CD8-positive, alpha-beta memory T cell (primary cell): ENCODE measurements at regions not wholly inside any gene's neighbourhood (a gene's known extent, or its start where the extent isn't known, plus 50 kb on each side); places are given as distances from the start of the nearest gene placed in this dataset.

Experiments used
- CTCF ChIA-PET: fragments of 350-600 bp; sonication (Branson Sonifier 250); formaldehyde crosslinking; loops from one replicate; lab custom pipeline; 2021; ENCODE audit warnings: antibody characterized with exemption; lab: Charles Lee
- POLR2A ChIA-PET: fragments of 350-600 bp; sonication (Branson Sonifier 250); formaldehyde crosslinking; loops from one replicate; lab custom pipeline; 2021; ENCODE audit warnings: antibody characterized with exemption; lab: Charles Lee
- DNase-seq, 5 donors: peaks; one replicate each; pipeline versions ENCODE4 v3.0.0 to v3.0.0-alpha.2; 2020 to 2022; ENCODE audit warnings: mixed read lengths in 1 of 5
- H3K27ac ChIP-seq: one replicate; pipeline ENCODE4 v1.7.0; 2013; ENCODE audit warnings: low read depth, mild to moderate bottlenecking, low read length, moderate library complexity
- H3K27me3 ChIP-seq: 2 replicates; pipeline ENCODE4 v1.7.0; 2013; ENCODE audit warnings: low read length, mild to moderate bottlenecking; ENCODE audit not compliant: insufficient read depth, poor library complexity, severe bottlenecking
- H3K36me3 ChIP-seq: 2 replicates; pipeline ENCODE4 v1.7.0; 2013; ENCODE audit warnings: mild to moderate bottlenecking, low read length, moderate library complexity; ENCODE audit not compliant: insufficient read depth
- H3K4me1 ChIP-seq: 2 replicates; pipeline ENCODE4 v1.7.0; 2013; ENCODE audit warnings: mild to moderate bottlenecking, low read length, moderate library complexity; ENCODE audit not compliant: insufficient read depth
- H3K4me3 ChIP-seq: 2 replicates; pipeline ENCODE4 v1.7.0; 2013; ENCODE audit warnings: mild to moderate bottlenecking, low read length
- H3K9me3 ChIP-seq: 2 replicates; pipeline ENCODE4 v1.7.0; 2013; ENCODE audit warnings: mild to moderate bottlenecking, low read length
- H3K27ac Mint-ChIP-seq, 8 donors: one replicate each; pipeline ENCODE4 v1.8.0; 2020 to 2021; ENCODE audit warnings: mixed read lengths in 8 of 8, mild to moderate bottlenecking in 6 of 8, inconsistent platforms in 3 of 8, moderate library complexity in 3 of 8
- H3K27me3 Mint-ChIP-seq, 2 donors: one replicate each; pipeline ENCODE4 v1.8.0; 2020 to 2021; ENCODE audit warnings: mixed read lengths in 2 of 2, mild to moderate bottlenecking in 1 of 2, moderate library complexity in 1 of 2
- H3K36me3 Mint-ChIP-seq, 3 donors: one replicate each; pipeline ENCODE4 v1.8.0; 2020 to 2021; ENCODE audit warnings: mixed read lengths in 3 of 3, inconsistent platforms in 1 of 3, mild to moderate bottlenecking in 1 of 3
- H3K4me1 Mint-ChIP-seq, 3 donors: one replicate each; pipeline ENCODE4 v1.8.0; 2020 to 2021; ENCODE audit warnings: mixed read lengths in 3 of 3, inconsistent platforms in 1 of 3, mild to moderate bottlenecking in 1 of 3
- H3K4me3 Mint-ChIP-seq, 7 donors: one replicate each; pipeline ENCODE4 v1.8.0; 2020 to 2021; ENCODE audit warnings: mixed read lengths in 7 of 7, mild to moderate bottlenecking in 6 of 7, moderate library complexity in 4 of 7, inconsistent platforms in 2 of 7
- H3K9me3 Mint-ChIP-seq, 5 donors: one replicate each; pipeline ENCODE4 v1.8.0; 2020 to 2022; ENCODE audit warnings: mixed read lengths in 5 of 5, mild to moderate bottlenecking in 3 of 5, moderate library complexity in 2 of 5, inconsistent platforms in 1 of 5

DNA sequence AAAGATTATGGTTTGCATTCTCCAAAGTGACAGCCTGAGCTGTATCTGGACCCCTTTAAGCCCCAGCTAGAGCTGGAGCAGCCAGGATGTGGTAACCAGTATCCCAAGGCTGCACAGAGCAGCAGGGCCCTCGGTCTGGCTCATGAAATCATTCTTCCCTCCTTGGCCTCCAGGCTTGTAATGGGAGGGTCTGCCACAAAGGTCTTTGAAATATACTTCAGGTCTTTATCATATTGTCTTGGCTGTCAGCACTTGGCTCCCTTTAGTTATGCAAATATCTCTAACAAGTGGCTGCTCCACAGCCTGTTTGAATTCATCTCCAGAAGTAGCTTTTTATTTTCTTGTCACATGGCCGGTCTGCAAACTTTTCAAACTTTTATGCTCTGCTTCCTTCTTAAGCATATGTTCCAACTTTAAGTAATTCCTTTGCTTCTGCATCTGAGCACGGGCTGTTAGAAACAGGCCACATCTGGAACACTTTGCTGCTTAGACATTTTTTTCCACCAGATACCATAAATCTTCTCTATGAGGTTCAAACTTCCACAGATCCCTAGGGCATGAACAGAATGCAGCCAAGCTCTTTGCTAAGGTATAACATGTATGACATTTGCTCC lies 663.4 kb upstream of the MIS18BP1 start:
- Histone ChIP-seq H3K4me3 (no peak overlapping the region), H3K36me3 (no peaks in the 10 kb centered on the region), H3K27me3 (no peaks in the 10 kb centered on the region), H3K27ac (no peak overlapping the region), H3K9me3 (no peaks in the 10 kb centered on the region), H3K4me1 (no peaks in the 10 kb centered on the region)
- Mint-ChIP-seq H3K27me3 (no peaks in the 10 kb centered on the region), H3K4me3 (no peak overlapping the region), H3K27ac (no peak overlapping the region), H3K36me3 (no peaks in the 10 kb centered on the region), H3K4me1 (no peaks in the 10 kb centered on the region), H3K9me3 (peaks cover 9 to 17% (median 13%) of the 10 kb centered on the region in 5 donors)
- CTCF ChIA-PET: no interaction called here
- no peak for DNase-seq
- POLR2A ChIA-PET: no interaction called here

GRCh38 chr14:45907782-45908181 lies 654.8 kb upstream of the MIS18BP1 start:
- H3K9me3 Mint-ChIP-seq: peaks cover 0 to 22% (median 4%) of the 10 kb centered on the region in 5 donors
- Histone ChIP-seq H3K4me1 (no peaks in the 10 kb centered on the region), H3K36me3 (no peaks in the 10 kb centered on the region), H3K27me3 (no peaks in the 10 kb centered on the region), H3K9me3 (no peaks in the 10 kb centered on the region), H3K4me3 (no peak overlapping the region), H3K27ac (no peak overlapping the region)
- no peak overlapping the region for H3K4me3 Mint-ChIP-seq
- ChIA-PET CTCF (no interaction called here), POLR2A (no interaction called here)
- no peaks in the 10 kb centered on the region for H3K27me3 Mint-ChIP-seq
- no peaks in the 10 kb centered on the region for H3K4me1 Mint-ChIP-seq
- DNase-seq: no peak
- no peaks in the 10 kb centered on the region for H3K36me3 Mint-ChIP-seq
- H3K27ac Mint-ChIP-seq: no peak overlapping the region

DNA sequence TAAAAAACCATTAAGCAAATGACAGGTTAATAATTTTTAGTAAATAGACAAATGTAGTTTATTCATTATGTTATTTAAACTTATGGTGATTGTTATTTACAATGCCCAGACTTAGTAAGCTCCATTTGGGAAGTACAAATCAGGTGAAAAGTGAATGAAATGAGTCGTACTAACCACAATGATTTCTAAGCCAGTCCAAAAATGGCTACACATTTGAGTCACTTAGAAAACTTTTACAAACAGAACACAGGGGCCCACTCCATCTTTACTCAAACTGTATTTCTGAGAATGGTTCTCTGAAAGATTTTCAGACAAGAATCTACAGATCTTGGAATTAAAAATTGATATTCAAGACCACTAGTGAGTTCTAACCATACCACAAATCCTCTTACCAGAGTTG lies 653.3 kb upstream of the MIS18BP1 start:
- Mint-ChIP-seq H3K4me1 (no peaks in the 10 kb centered on the region), H3K36me3 (no peaks in the 10 kb centered on the region), H3K9me3 (peaks cover 0 to 22% (median 6%) of the 10 kb centered on the region in 5 donors), H3K4me3 (no peak overlapping the region), H3K27me3 (no peaks in the 10 kb centered on the region), H3K27ac (no peak overlapping the region)
- Histone ChIP-seq H3K9me3 (no peaks in the 10 kb centered on the region), H3K27me3 (no peaks in the 10 kb centered on the region), H3K36me3 (no peaks in the 10 kb centered on the region), H3K4me1 (no peaks in the 10 kb centered on the region), H3K4me3 (no peak overlapping the region), H3K27ac (no peak overlapping the region)
- no peak for DNase-seq
- ChIA-PET CTCF (no interaction called here), POLR2A (no interaction called here)

GRCh38 chr14:45905672-45906071 lies 652.7 kb upstream of the MIS18BP1 start:
- DNase-seq: no peak
- no peaks in the 10 kb centered on the region for H3K4me1 Mint-ChIP-seq
- H3K27ac ChIP-seq: no peak overlapping the region
- no peak overlapping the region for H3K27ac Mint-ChIP-seq
- no peaks in the 10 kb centered on the region for H3K27me3 Mint-ChIP-seq
- H3K9me3 Mint-ChIP-seq: peaks cover 0 to 19% (median 6%) of the 10 kb centered on the region in 5 donors
- no peak overlapping the region for H3K4me3 Mint-ChIP-seq
- H3K4me3 ChIP-seq: no peak overlapping the region
- ChIA-PET CTCF (no interaction called here), POLR2A (no interaction called here)
- H3K4me1 ChIP-seq: no peaks in the 10 kb centered on the region
- H3K27me3 ChIP-seq: no peaks in the 10 kb centered on the region
- H3K36me3 Mint-ChIP-seq: no peaks in the 10 kb centered on the region
- no peaks in the 10 kb centered on the region for H3K36me3 ChIP-seq
- no peaks in the 10 kb centered on the region for H3K9me3 ChIP-seq

GRCh38 chr14:45904314-45904713 lies 651.3 kb upstream of the MIS18BP1 start:
- no peaks in the 10 kb centered on the region for H3K27me3 Mint-ChIP-seq
- no peak overlapping the region for H3K4me3 Mint-ChIP-seq
- ChIA-PET CTCF (no interaction called here), POLR2A (no interaction called here)
- Histone ChIP-seq H3K27me3 (no peaks in the 10 kb centered on the region), H3K4me3 (no peak overlapping the region), H3K36me3 (no peaks in the 10 kb centered on the region), H3K27ac (no peak overlapping the region), H3K9me3 (no peaks in the 10 kb centered on the region), H3K4me1 (no peaks in the 10 kb centered on the region)
- no peak overlapping the region for H3K27ac Mint-ChIP-seq
- H3K9me3 Mint-ChIP-seq: peaks cover 0 to 17% (median 6%) of the 10 kb centered on the region in 5 donors
- no peaks in the 10 kb centered on the region for H3K36me3 Mint-ChIP-seq
- H3K4me1 Mint-ChIP-seq: no peaks in the 10 kb centered on the region
- DNase-seq: no peak

DNA sequence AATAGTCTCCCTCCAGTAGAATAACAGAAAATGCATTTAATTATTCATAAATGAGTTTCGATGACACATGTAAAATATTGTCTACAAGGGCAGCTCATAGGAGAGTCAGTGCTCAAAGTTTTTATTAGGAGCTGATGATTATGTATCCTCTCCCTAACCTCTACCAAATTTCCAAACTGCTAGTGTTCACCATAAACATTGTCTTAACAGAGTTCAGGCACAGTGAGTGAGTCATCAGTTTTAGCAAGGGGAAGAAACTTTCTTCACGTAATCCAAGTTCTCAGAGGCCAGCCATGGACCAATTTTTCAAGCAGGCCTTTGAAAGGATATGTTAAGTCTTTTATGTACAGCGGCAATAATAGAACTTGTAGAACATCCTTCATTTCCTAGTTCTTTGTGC lies 649.2 kb upstream of the MIS18BP1 start:
- Mint-ChIP-seq H3K27me3 (no peaks in the 10 kb centered on the region), H3K9me3 (peaks cover 0 to 26% (median 3%) of the 10 kb centered on the region in 5 donors), H3K36me3 (no peaks in the 10 kb centered on the region), H3K27ac (no peak overlapping the region), H3K4me1 (no peaks in the 10 kb centered on the region), H3K4me3 (no peak overlapping the region)
- ChIA-PET CTCF (no interaction called here), POLR2A (no interaction called here)
- H3K4me3 ChIP-seq: no peak overlapping the region
- DNase-seq: no peak
- H3K4me1 ChIP-seq: no peaks in the 10 kb centered on the region
- no peaks in the 10 kb centered on the region for H3K27me3 ChIP-seq
- H3K9me3 ChIP-seq: no peaks in the 10 kb centered on the region
- H3K36me3 ChIP-seq: no peaks in the 10 kb centered on the region
- H3K27ac ChIP-seq: no peak overlapping the region

GRCh38 chr14:45897439-45897838 lies 644.4 kb upstream of the MIS18BP1 start:
- no peaks in the 10 kb centered on the region for H3K4me1 Mint-ChIP-seq
- H3K9me3 ChIP-seq: no peaks in the 10 kb centered on the region
- H3K4me3 ChIP-seq: no peak overlapping the region
- H3K36me3 Mint-ChIP-seq: no peaks in the 10 kb centered on the region
- H3K9me3 Mint-ChIP-seq: peaks cover 0 to 26% (median 4%) of the 10 kb centered on the region in 5 donors
- no peaks in the 10 kb centered on the region for H3K36me3 ChIP-seq
- CTCF ChIA-PET: no interaction called here
- no peak for DNase-seq
- H3K27ac Mint-ChIP-seq: no peak overlapping the region
- no peaks in the 10 kb centered on the region for H3K27me3 Mint-ChIP-seq
- no peak overlapping the region for H3K4me3 Mint-ChIP-seq
- POLR2A ChIA-PET: no interaction called here
- no peaks in the 10 kb centered on the region for H3K4me1 ChIP-seq
- no peak overlapping the region for H3K27ac ChIP-seq
- H3K27me3 ChIP-seq: no peaks in the 10 kb centered on the region

GRCh38 chr14:45893127-45893526 lies 640.1 kb upstream of the MIS18BP1 start:
- no peak for DNase-seq
- Histone ChIP-seq H3K27ac (no peak overlapping the region), H3K4me1 (no peaks in the 10 kb centered on the region), H3K4me3 (no peak overlapping the region), H3K36me3 (no peaks in the 10 kb centered on the region), H3K9me3 (no peaks in the 10 kb centered on the region), H3K27me3 (no peaks in the 10 kb centered on the region)
- POLR2A ChIA-PET: no interaction called here
- H3K9me3 Mint-ChIP-seq: peaks cover 6 to 23% (median 10%) of the 10 kb centered on the region in 5 donors
- H3K36me3 Mint-ChIP-seq: no peaks in the 10 kb centered on the region
- H3K4me1 Mint-ChIP-seq: no peaks in the 10 kb centered on the region
- H3K4me3 Mint-ChIP-seq: no peak overlapping the region
- no peaks in the 10 kb centered on the region for H3K27me3 Mint-ChIP-seq
- CTCF ChIA-PET: no interaction called here
- no peak overlapping the region for H3K27ac Mint-ChIP-seq
